ENCODE measurements at regions not wholly inside any gene's neighbourhood (a gene's known extent, or its start where the extent isn't known, plus 50 kb on each side); places are given as distances from the start of the nearest gene placed in this dataset.

GRCh38 chr9:6703898-6704639 is 53.7 kb upstream of the KDM4C start:
- peak in 55 of 56 donors; percentile 26 to 90 (median 75) for DNase-seq

DNA sequence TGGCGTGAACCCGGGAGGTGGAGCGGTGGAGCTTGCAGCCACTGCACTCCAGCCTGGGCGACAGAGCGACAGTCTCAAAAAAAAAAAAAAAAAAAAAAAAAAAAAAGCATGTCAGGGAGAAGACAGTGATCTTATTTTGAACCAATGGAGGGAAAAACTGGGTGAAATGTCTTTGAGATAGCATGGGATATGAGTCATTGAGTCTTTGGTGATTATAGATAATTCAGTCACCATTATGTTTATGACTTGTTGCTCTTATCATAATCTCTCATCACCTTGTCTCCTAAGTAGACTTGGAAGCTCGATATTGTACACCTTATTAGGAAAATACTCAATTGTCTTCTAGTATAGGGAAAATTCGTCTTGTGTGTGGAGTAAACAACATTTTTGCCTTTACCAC is 55.1 kb upstream of the KDM4C start:
- no peak for DNase-seq

- no peak for DNase-seq
Measured at GRCh38 chr9:6696178-6696577, 50.6 kb upstream of the GLDC start.

GRCh38 chr9:6695121-6695814 is 49.7 kb upstream of the GLDC start:
- no peak for DNase-seq
